ENCODE measurements at regions not wholly inside any gene's neighbourhood (a gene's known extent, or its start where the extent isn't known, plus 50 kb on each side); places are given as distances from the start of the nearest gene placed in this dataset.

DNA sequence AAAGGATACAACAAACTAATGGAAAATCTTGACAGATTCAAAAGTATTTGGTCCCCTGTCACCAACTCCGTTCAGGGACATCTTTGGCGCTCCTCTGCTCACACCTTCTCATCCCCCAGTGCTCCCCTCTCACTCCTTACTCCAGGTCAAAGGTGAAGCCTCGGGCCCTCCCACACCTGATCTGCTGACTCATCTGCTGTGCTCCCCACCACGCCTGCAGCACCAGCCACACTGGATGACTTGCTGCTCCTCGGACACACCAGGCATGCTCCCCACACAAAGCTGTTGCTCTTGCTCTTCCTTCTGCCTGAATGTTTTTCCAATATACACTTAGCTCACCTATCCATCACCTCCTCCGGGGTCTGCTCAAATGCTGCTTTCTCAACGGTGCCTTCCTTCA is 123.4 kb downstream of the ESM1 start:
- TF ChIP-seq, protein P1, sequence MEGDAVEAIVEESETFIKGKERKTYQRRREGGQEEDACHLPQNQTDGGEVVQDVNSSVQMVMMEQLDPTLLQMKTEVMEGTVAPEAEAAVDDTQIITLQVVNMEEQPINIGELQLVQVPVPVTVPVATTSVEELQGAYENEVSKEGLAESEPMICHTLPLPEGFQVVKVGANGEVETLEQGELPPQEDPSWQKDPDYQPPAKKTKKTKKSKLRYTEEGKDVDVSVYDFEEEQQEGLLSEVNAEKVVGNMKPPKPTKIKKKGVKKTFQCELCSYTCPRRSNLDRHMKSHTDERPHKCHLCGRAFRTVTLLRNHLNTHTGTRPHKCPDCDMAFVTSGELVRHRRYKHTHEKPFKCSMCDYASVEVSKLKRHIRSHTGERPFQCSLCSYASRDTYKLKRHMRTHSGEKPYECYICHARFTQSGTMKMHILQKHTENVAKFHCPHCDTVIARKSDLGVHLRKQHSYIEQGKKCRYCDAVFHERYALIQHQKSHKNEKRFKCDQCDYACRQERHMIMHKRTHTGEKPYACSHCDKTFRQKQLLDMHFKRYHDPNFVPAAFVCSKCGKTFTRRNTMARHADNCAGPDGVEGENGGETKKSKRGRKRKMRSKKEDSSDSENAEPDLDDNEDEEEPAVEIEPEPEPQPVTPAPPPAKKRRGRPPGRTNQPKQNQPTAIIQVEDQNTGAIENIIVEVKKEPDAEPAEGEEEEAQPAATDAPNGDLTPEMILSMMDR (conservative IDR thresholded peaks at IDR 0.05): no peak
- no peak for TF ChIP-seq ZFX (IDR thresholded peaks at IDR 0.05)
